Peyer's patch (tissue), 4 donors: ENCODE measurements at regions not wholly inside any gene's neighbourhood (a gene's known extent, or its start where the extent isn't known, plus 50 kb on each side); places are given as distances from the start of the nearest gene placed in this dataset.

Source experiments
- CTCF ChIP-seq, 6 experiments: fragments of 450-650 bp in 4 of 6; fragments of 200-600 bp in 2 of 6; sonication (generic) in 1 of 6; IDR thresholded peaks; one replicate each; pipeline ENCODE4 v1.5.1; 2017 to 2019; ENCODE audit warnings: antibody characterized with exemption in 6 of 6, mild to moderate bottlenecking in 3 of 6, moderate library complexity in 1 of 6
- POLR2A ChIP-seq, 2 donors: fragments of 450-650 bp; IDR thresholded peaks; one replicate each; pipeline ENCODE4 v1.5.1; 2017; ENCODE audit warnings: antibody characterized with exemption in 2 of 2, mild to moderate bottlenecking in 2 of 2, moderate library complexity in 2 of 2

- TF ChIP-seq CTCF (IDR thresholded peaks at IDR 0.05) (no peak), POLR2A (IDR thresholded peaks at IDR 0.05) (no peak)
Observed at GRCh38 chr2:15112216-15112615, 448.9 kb downstream of the NBAS start.
